OCI-LY1 (cell line): ENCODE measurements at regions not wholly inside any gene's neighbourhood (a gene's known extent, or its start where the extent isn't known, plus 50 kb on each side); places are given as distances from the start of the nearest gene placed in this dataset.

Source experiments
- H2AFZ ChIP-seq: fragments of 200-600 bp; sonication (generic), shearing (Covaris generic); 2 replicates; pipeline ENCODE4 v1.6.0; 2014; ENCODE audit warnings: antibody characterized with exemption, mild to moderate bottlenecking, low read length
- H3F3A ChIP-seq: fragments of 200-600 bp; sonication (generic), shearing (Covaris generic); 2 replicates; pipeline ENCODE4 v1.6.0; 2014; ENCODE audit warnings: mild to moderate bottlenecking, antibody characterized with exemption, low read length, moderate library complexity; ENCODE audit not compliant: insufficient read depth
- H3K27ac ChIP-seq: fragments of 200-600 bp; sonication (generic); 2 replicates; pipeline ENCODE4 v1.5.1; 2014; ENCODE audit warnings: low read length, mixed run types, mild to moderate bottlenecking, low read depth; ENCODE audit not compliant: poor library complexity, severe bottlenecking
- H3K27me3 ChIP-seq: fragments of 200-600 bp; sonication (generic); 2 replicates; pipeline ENCODE4 v1.6.0; 2014; ENCODE audit warnings: antibody characterized with exemption, mild to moderate bottlenecking, low read length, moderate library complexity; ENCODE audit not compliant: insufficient read depth
- H3K36me3 ChIP-seq: fragments of 200-600 bp; sonication (generic); 2 replicates; pipeline ENCODE4 v1.6.1; 2014; ENCODE audit warnings: mild to moderate bottlenecking, antibody characterized with exemption, low read length, moderate library complexity, mixed read lengths; ENCODE audit not compliant: insufficient read depth
- H3K4me1 ChIP-seq: fragments of 200-600 bp; sonication (generic); 2 replicates; pipeline ENCODE4 v1.5.1; 2014; ENCODE audit warnings: mild to moderate bottlenecking, low read length, moderate library complexity; ENCODE audit not compliant: insufficient read depth, severe bottlenecking
- H3K4me2 ChIP-seq: fragments of 200-600 bp; sonication (generic), shearing (Covaris generic); 2 replicates; pipeline ENCODE4 v1.6.1; 2014; ENCODE audit warnings: low read length
- H3K4me3 ChIP-seq: fragments of 200-600 bp; sonication (generic); 2 replicates; pipeline ENCODE4 v1.5.1; 2014; ENCODE audit warnings: low read length, low read depth, mild to moderate bottlenecking, mixed read lengths; ENCODE audit not compliant: poor library complexity, severe bottlenecking
- H3K79me2 ChIP-seq: fragments of 200-600 bp; shearing (Covaris generic); 2 replicates; pipeline ENCODE4 v1.6.1; 2016; ENCODE audit warnings: mixed run types, low read length, mixed read lengths; ENCODE audit not compliant: insufficient read depth
- H3K9ac ChIP-seq: fragments of 200-600 bp; sonication (generic), shearing (Covaris generic); 2 replicates; pipeline ENCODE4 v1.6.1; 2014; ENCODE audit warnings: mild to moderate bottlenecking, low read length, mixed read lengths
- H3K9me2 ChIP-seq: fragments of 200-600 bp; sonication (generic), shearing (Covaris generic); 2 replicates; pipeline ENCODE4 v1.6.1; 2014; ENCODE audit warnings: low read depth, mild to moderate bottlenecking, low read length, mixed read lengths
- H3K9me3 ChIP-seq: fragments of 200-600 bp; shearing (Covaris generic); 2 replicates; pipeline ENCODE4 v1.6.1; 2014; ENCODE audit warnings: low read length, mixed read lengths
- H4K20me1 ChIP-seq: fragments of 200-600 bp; sonication (generic), shearing (Covaris generic); 2 replicates; pipeline ENCODE4 v1.6.0; 2016; ENCODE audit warnings: mild to moderate bottlenecking, low read length; ENCODE audit not compliant: insufficient read depth
- EZH2 ChIP-seq: fragments of 200-600 bp; sonication (generic), shearing (Covaris generic); IDR thresholded peaks from 2 replicates; pipeline ENCODE4 v1.8.0; 2017; ENCODE audit warnings: borderline replicate concordance, mixed run types, mild to moderate bottlenecking, antibody characterized with exemption, low read length, moderate library complexity, mixed read lengths
- TF ChIP-seq, protein P1 (sequence below): fragments of 200-600 bp; sonication (generic), shearing (Covaris generic); IDR thresholded peaks from 2 replicates; pipeline ENCODE4 v1.5.1; 2017; ENCODE audit warnings: mild to moderate bottlenecking, antibody characterized with exemption, low read length, moderate library complexity, mixed read lengths

DNA sequence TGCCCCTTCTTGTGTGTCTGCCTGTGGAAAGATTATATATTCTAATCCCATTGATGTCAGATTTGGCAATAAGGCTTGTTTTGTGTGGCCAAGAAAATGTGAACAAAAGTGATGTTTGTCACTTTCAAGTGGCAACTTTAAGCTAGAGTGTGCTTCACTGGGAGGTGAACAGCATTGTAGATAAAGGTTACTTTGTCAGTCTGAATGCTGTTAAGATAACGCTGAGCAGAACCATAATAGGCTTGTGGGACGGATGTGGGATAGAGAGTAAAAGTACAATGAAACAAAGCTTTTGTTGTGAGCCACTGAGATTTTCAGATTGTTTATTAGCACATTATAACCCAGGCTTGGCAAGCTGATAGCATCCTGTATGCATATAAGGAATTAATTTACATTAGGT lies 303.8 kb upstream of the MAN1A1 start:
- Histone ChIP-seq H3K4me1 (no peaks in the 10 kb centered on the region), H4K20me1 (no peaks in the 10 kb centered on the region), H2AFZ (no peak overlapping the region), H3K27ac (no peak overlapping the region), H3K4me3 (no peak overlapping the region), H3K4me2 (no peak overlapping the region), H3K27me3 (no peaks in the 10 kb centered on the region), H3K36me3 (no peaks in the 10 kb centered on the region), H3F3A (no peaks in the 10 kb centered on the region), H3K9ac (no peak overlapping the region), H3K79me2 (no peaks in the 10 kb centered on the region), H3K9me2 (no peaks in the 10 kb centered on the region), H3K9me3 (no peaks in the 10 kb centered on the region)
- TF ChIP-seq EZH2, result no peak

- TF ChIP-seq, protein P1, sequence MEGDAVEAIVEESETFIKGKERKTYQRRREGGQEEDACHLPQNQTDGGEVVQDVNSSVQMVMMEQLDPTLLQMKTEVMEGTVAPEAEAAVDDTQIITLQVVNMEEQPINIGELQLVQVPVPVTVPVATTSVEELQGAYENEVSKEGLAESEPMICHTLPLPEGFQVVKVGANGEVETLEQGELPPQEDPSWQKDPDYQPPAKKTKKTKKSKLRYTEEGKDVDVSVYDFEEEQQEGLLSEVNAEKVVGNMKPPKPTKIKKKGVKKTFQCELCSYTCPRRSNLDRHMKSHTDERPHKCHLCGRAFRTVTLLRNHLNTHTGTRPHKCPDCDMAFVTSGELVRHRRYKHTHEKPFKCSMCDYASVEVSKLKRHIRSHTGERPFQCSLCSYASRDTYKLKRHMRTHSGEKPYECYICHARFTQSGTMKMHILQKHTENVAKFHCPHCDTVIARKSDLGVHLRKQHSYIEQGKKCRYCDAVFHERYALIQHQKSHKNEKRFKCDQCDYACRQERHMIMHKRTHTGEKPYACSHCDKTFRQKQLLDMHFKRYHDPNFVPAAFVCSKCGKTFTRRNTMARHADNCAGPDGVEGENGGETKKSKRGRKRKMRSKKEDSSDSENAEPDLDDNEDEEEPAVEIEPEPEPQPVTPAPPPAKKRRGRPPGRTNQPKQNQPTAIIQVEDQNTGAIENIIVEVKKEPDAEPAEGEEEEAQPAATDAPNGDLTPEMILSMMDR, result no peak
- TF ChIP-seq EZH2, result no peak
- H3K4me1 ChIP-seq, result no peaks in the 10 kb centered on the region
- H3K4me2 ChIP-seq, result no peak overlapping the region
- H3K4me3 ChIP-seq, result no peak overlapping the region
- no peak overlapping the region for H3K9ac ChIP-seq
- H3K27me3 ChIP-seq, result no peaks in the 10 kb centered on the region
- no peaks in the 10 kb centered on the region for H3K9me3 ChIP-seq
- H3K9me2 ChIP-seq, result no peaks in the 10 kb centered on the region
- no peak overlapping the region for H3K27ac ChIP-seq
- H3F3A ChIP-seq, result no peaks in the 10 kb centered on the region
- no peaks in the 10 kb centered on the region for H4K20me1 ChIP-seq
- no peaks in the 10 kb centered on the region for H3K79me2 ChIP-seq
- no peak overlapping the region for H2AFZ ChIP-seq
- no peaks in the 10 kb centered on the region for H3K36me3 ChIP-seq
These were observed 300.0 kb upstream of the MAN1A1 start for GRCh38 chr6:119649531-119649930.

GRCh38 chr6:119647309-119647708 lies 297.7 kb upstream of the MAN1A1 start:
- Histone ChIP-seq H2AFZ (no peak overlapping the region), H3K9me2 (no peaks in the 10 kb centered on the region), H3K79me2 (no peaks in the 10 kb centered on the region), H3K4me2 (no peak overlapping the region), H4K20me1 (no peaks in the 10 kb centered on the region), H3K27ac (no peak overlapping the region), H3K4me1 (no peaks in the 10 kb centered on the region), H3F3A (no peaks in the 10 kb centered on the region), H3K9me3 (no peaks in the 10 kb centered on the region), H3K27me3 (no peaks in the 10 kb centered on the region), H3K4me3 (no peak overlapping the region), H3K36me3 (no peaks in the 10 kb centered on the region), H3K9ac (no peak overlapping the region)
- no peak for TF ChIP-seq EZH2
- TF ChIP-seq, protein P1, result no peak

- no peaks in the 10 kb centered on the region for H3K27me3 ChIP-seq
- H3K4me2 ChIP-seq, result no peak overlapping the region
- H3K36me3 ChIP-seq, result no peaks in the 10 kb centered on the region
- no peaks in the 10 kb centered on the region for H3K79me2 ChIP-seq
- H2AFZ ChIP-seq, result no peak overlapping the region
- no peak overlapping the region for H3K4me3 ChIP-seq
- no peak overlapping the region for H3K27ac ChIP-seq
- no peaks in the 10 kb centered on the region for H4K20me1 ChIP-seq
- no peaks in the 10 kb centered on the region for H3K9me3 ChIP-seq
- H3K4me1 ChIP-seq, result no peaks in the 10 kb centered on the region
- no peaks in the 10 kb centered on the region for H3F3A ChIP-seq
- H3K9ac ChIP-seq, result no peak overlapping the region
- TF ChIP-seq, protein P1, result no peak
- no peak for TF ChIP-seq EZH2
- no peaks in the 10 kb centered on the region for H3K9me2 ChIP-seq
These were observed 294.3 kb upstream of the MAN1A1 start for GRCh38 chr6:119643876-119644275.
